Esophagus squamous epithelium (tissue), 5 donors: ENCODE measurements at regions not wholly inside any gene's neighbourhood (a gene's known extent, or its start where the extent isn't known, plus 50 kb on each side); places are given as distances from the start of the nearest gene placed in this dataset.
A peak's percentile ranks its signal among the peaks of the same experiment; 100 is the strongest.

ENCODE experiments used
- DNase-seq: peaks from one replicate; lab custom pipeline; 2025; lab: John Stamatoyannopoulos, UW
- H3K27ac ChIP-seq, 4 donors: fragments of 200-600 bp; sonication (generic); one replicate each; pipeline ENCODE4 v1.5.1; 2016 to 2019; ENCODE audit warnings: mild to moderate bottlenecking in 1 of 4
- H3K27me3 ChIP-seq, 4 donors: fragments of 200-600 bp; sonication (generic); 1 replicate in 3 of 4; 2 replicates in 1 of 4; pipeline versions ENCODE4 v1.5.1 to v1.6.0; 2017 to 2021; ENCODE audit warnings: antibody characterized with exemption in 1 of 4
- H3K36me3 ChIP-seq, 3 donors: fragments of 200-600 bp; sonication (generic); one replicate each; pipeline ENCODE4 v1.5.1; 2016 to 2019
- H3K4me1 ChIP-seq, 3 donors: fragments of 200-600 bp; sonication (generic); one replicate each; pipeline ENCODE4 v1.5.1; 2017 to 2019
- H3K4me3 ChIP-seq, 4 donors: fragments of 200-600 bp; sonication (generic); 1 replicate in 3 of 4; 2 replicates in 1 of 4; pipeline ENCODE4 v1.5.1; 2016 to 2019; ENCODE audit warnings: mild to moderate bottlenecking in 2 of 4, moderate library complexity in 1 of 4
- H3K9me3 ChIP-seq, 3 donors: fragments of 200-600 bp; sonication (generic); one replicate each; pipeline ENCODE4 v1.5.1; 2016 to 2019
- POLR2A ChIP-seq, 4 donors: fragments of 450-650 bp; IDR thresholded peaks; one replicate each; pipeline ENCODE4 v1.6.1; 2017; ENCODE audit warnings: antibody characterized with exemption in 4 of 4, mild to moderate bottlenecking in 4 of 4, moderate library complexity in 3 of 4
- WGBS, 2 donors: methylation state at CpG; one replicate each; pipeline ENCODE4 v1.1.5; 2018; 5-methylcytosine and 5-hydroxymethylcytosine counted together
- intact Hi-C: fragments of 100-400 bp; cut with DNase I; formaldehyde crosslinking; loops from one replicate; pipeline ENCODE4 v1.15.0; 2022
- TF ChIP-seq, protein P1 (sequence below), 6 experiments: fragments of 450-650 bp in 4 of 6; fragments of 200-600 bp in 2 of 6; sonication (generic) in 2 of 6; IDR thresholded peaks; one replicate each; pipeline ENCODE4 v1.5.1; 2016 to 2019; ENCODE audit warnings: antibody characterized with exemption in 6 of 6, mild to moderate bottlenecking in 4 of 6, moderate library complexity in 4 of 6
- donor health status: DM: yes; HTN: yes; CAD: no.

DNA sequence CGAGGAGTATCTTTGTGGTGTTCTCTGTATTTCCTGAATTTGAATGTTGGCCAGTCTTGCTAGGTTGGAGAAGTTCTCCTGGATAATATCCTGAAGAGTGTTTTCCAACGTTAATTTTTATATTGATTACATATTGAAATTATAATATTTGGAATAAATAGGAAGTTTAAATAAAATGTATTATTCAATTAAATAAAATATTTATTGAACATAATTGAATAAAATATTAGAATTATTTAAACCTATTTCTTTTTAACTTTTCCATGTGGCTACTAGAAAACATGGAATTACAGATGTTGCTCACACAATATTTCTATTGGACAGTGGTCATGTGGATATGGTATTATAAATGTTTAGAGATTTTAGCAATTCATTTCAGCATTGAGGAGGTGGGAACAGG is 170.8 kb upstream of the FST start:
- no peak for DNase-seq
- no peak overlapping the region for H3K4me3 ChIP-seq
- H3K4me1 ChIP-seq = no peaks in the 10 kb centered on the region
- TF ChIP-seq, protein P1, sequence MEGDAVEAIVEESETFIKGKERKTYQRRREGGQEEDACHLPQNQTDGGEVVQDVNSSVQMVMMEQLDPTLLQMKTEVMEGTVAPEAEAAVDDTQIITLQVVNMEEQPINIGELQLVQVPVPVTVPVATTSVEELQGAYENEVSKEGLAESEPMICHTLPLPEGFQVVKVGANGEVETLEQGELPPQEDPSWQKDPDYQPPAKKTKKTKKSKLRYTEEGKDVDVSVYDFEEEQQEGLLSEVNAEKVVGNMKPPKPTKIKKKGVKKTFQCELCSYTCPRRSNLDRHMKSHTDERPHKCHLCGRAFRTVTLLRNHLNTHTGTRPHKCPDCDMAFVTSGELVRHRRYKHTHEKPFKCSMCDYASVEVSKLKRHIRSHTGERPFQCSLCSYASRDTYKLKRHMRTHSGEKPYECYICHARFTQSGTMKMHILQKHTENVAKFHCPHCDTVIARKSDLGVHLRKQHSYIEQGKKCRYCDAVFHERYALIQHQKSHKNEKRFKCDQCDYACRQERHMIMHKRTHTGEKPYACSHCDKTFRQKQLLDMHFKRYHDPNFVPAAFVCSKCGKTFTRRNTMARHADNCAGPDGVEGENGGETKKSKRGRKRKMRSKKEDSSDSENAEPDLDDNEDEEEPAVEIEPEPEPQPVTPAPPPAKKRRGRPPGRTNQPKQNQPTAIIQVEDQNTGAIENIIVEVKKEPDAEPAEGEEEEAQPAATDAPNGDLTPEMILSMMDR (IDR thresholded peaks at IDR 0.05) = no peak
- H3K9me3 ChIP-seq = no peaks in the 10 kb centered on the region
- 64 to 77% methylated on average over 2 of the region's 2 CpGs for WGBS, 2 donors
- intact Hi-C loops = no loop called here
- H3K36me3 ChIP-seq = no peaks in the 10 kb centered on the region
- no peak overlapping the region for H3K27ac ChIP-seq
- no peaks in the 10 kb centered on the region for H3K27me3 ChIP-seq

DNA sequence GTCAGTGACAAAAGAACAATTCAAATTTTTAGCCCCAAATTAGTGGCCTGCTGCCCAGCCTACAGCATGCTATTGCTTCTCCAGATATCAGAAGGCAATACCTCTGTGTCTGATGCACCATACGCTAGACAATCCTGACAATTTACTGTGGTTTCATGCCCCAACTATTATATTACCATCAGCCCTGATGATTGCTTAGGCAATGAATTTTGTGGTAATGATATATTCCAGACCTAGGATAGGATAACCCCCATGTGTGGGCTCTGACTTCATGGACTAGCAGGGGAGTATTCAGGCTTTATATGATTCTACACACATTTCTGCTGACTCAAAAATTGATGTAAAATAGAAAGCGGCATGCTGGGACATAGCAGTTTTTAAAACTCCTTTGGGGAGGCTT is 168.7 kb upstream of the FST start:
- 86 to 96% methylated on average over 2 of the region's 2 CpGs for WGBS, 2 donors
- Histone ChIP-seq H3K4me3 (no peak overlapping the region), H3K27ac (no peak overlapping the region), H3K4me1 (no peaks in the 10 kb centered on the region), H3K36me3 (no peaks in the 10 kb centered on the region), H3K27me3 (no peaks in the 10 kb centered on the region), H3K9me3 (peaks cover 0 to 7% (median 5%) of the 10 kb centered on the region in 3 donors)
- intact Hi-C loops = no loop called here
- TF ChIP-seq, protein P1 (IDR thresholded peaks at IDR 0.05) = no peak
- no peak for TF ChIP-seq POLR2A (IDR thresholded peaks at IDR 0.05)
- no peak for DNase-seq

GRCh38 chr5:53313145-53313544 is 167.3 kb upstream of the FST start:
- no peak for TF ChIP-seq POLR2A (IDR thresholded peaks at IDR 0.05)
- TF ChIP-seq, protein P1 (IDR thresholded peaks at IDR 0.05) = no peak
- intact Hi-C loops = no loop called here
- no peaks in the 10 kb centered on the region for H3K4me1 ChIP-seq
- no peaks in the 10 kb centered on the region for H3K36me3 ChIP-seq
- H3K27ac ChIP-seq = no peak overlapping the region
- peaks cover 0 to 7% (median 5%) of the 10 kb centered on the region in 3 donors for H3K9me3 ChIP-seq
- H3K4me3 ChIP-seq = no peak overlapping the region
- WGBS, 2 donors = 85 to 91% methylated on average over 2 of the region's 2 CpGs
- no peaks in the 10 kb centered on the region for H3K27me3 ChIP-seq
- no peak for DNase-seq

DNA sequence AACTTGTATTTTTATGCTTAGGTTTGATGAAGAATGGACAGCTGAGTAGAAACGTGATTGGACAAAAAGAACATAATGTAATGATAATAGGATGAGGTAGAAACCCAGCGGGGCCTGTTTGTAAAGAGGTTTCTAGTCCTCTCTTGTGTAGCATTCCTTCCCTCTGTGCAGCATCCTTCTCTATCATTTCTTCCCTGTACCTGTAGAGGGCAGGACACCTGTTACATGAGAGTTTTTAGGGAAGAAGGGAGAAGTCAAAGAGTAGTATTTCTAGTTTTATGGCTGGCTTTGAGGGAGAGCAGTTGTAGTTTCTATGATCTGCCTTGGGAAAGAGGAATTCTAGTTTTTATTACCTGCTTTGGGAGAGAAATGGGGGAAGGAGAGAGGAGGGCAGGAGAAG is 162.1 kb upstream of the FST start:
- H3K27me3 ChIP-seq = no peaks in the 10 kb centered on the region
- peaks cover 0 to 7% (median 5%) of the 10 kb centered on the region in 3 donors for H3K9me3 ChIP-seq
- no peak overlapping the region for H3K4me3 ChIP-seq
- no peak for DNase-seq
- H3K36me3 ChIP-seq = no peaks in the 10 kb centered on the region
- 58 to 62% methylated on average over 2 of the region's 2 CpGs for WGBS, 2 donors
- H3K27ac ChIP-seq = no peak overlapping the region
- TF ChIP-seq, protein P1 (IDR thresholded peaks at IDR 0.05) = peak in 3 of 6 experiments; percentile 12 to 57 (median 24)
- no peak for TF ChIP-seq POLR2A (IDR thresholded peaks at IDR 0.05)
- intact Hi-C loops = no loop called here
- peaks cover 0 to 32% (median 0%) of the 10 kb centered on the region in 3 donors for H3K4me1 ChIP-seq

DNA sequence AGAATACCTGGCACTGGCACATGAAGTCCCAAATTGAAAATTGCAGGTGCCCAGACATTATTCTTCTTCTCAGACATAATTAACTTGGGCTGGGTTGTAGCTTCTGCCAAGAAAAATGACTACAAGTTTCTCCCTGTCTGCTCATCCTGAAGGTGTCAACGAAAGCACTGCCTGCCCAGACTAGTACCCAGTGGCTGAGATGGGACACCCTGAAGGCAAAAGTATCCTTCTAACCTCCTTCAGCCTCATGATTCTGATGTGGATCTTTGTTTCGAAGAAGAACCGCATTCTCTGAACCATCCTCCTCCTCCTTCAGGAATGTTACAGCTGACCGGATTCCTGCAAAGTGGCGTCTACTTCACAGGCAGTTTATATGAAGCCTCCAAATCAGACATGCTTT is 161.1 kb upstream of the FST start:
- Histone ChIP-seq H3K36me3 (no peaks in the 10 kb centered on the region), H3K9me3 (peaks cover 0 to 7% (median 5%) of the 10 kb centered on the region in 3 donors), H3K27me3 (no peaks in the 10 kb centered on the region), H3K4me3 (no peak overlapping the region), H3K4me1 (peaks cover 0 to 41% (median 7%) of the 10 kb centered on the region in 3 donors), H3K27ac (peak overlapping the region in 1 of 4 donors; percentile 23)
- TF ChIP-seq, protein P1 (IDR thresholded peaks at IDR 0.05) = no peak
- no peak for TF ChIP-seq POLR2A (IDR thresholded peaks at IDR 0.05)
- intact Hi-C loops = no loop called here
- WGBS, 2 donors = 37 to 70% methylated on average over 4 of the region's 5 CpGs
- DNase-seq = no peak
